ENCODE measurements at regions not wholly inside any gene's neighbourhood (a gene's known extent, or its start where the extent isn't known, plus 50 kb on each side); places are given as distances from the start of the nearest gene placed in this dataset.

DNA sequence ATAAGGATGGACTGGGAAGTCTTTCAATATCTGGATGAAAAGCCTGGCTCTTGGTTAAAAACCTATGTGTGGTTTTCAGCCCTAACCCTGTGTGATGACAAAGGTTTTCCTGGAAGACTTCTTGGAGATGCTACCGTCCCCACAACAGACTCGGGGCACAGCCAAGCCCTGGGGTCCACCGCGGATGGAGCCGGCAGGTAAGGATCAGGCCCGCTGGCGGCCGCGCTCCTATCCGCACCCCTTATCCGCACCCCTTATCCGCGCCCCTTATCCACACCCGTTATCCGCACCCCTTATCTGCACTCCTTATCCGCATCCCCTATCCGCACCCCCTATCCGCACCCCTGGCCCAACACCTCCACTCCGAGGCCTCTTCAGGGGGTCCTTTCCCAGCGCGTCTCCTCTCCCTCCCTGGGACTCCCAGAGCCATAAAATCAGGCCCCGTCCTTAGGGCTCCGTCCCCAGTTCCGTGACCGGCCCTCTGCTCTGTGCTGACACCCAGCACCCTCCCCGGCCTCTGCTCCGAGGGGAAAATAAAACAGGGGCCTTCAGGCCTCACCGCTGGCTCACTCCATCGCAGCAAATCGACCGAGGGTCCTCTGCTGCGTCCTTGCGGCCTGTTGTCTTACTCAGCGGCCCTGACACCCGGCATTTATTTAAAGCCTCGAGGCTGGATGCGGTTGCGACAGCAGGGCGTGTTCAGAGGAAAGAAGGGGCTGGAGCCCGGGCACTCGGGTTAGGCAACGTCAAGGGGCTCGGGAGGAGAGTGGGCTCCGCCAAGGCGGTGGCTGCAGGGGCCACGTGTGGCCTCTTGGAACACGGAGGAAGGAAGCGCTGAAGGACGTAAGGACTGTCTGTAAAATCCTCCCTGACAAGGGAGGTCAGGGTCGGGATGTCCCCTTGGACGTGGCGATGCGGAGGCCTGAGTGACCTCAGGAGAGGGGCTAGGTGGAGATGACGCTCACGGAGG lies 215.1 kb upstream of the ADARB2 start:
- Histone ChIP-seq H2BK120ac (ENCODE audit: low read depth, low read length, poor library complexity, severe bottlenecking) (no peak overlapping the region), H2BK12ac (ENCODE audit: insufficient read length, low read depth, low read length) (no peak overlapping the region), H3K56ac (ENCODE audit: insufficient read length, low read depth, low read length) (no peak overlapping the region), H3K9me3 (ENCODE audit: control insufficient read depth, low read depth, low read length) (no peaks in the 10 kb centered on the region), H3K79me2 (ENCODE audit: insufficient read depth, low read length) (no peaks in the 10 kb centered on the region), H3K23me2 (ENCODE audit: insufficient read length, low read depth, low read length, poor library complexity, severe bottlenecking) (no peaks in the 10 kb centered on the region), H4K91ac (ENCODE audit: insufficient read length, low read depth, low read length) (no peak overlapping the region), H3K9ac (ENCODE audit: extremely low read depth, insufficient read length, low read length) (no peak overlapping the region), H2BK20ac (ENCODE audit: low read depth, low read length, poor library complexity, severe bottlenecking) (no peak overlapping the region), H3K4me1 (ENCODE audit: insufficient read depth, low read length) (no peaks in the 10 kb centered on the region), H4K5ac (ENCODE audit: insufficient read length, low read depth, low read length) (no peak overlapping the region), H2BK5ac (ENCODE audit: insufficient read length, low read length) (no peak overlapping the region), H3K14ac (ENCODE audit: insufficient read depth, low read length) (no peak overlapping the region), H3K79me1 (ENCODE audit: insufficient read depth, low read depth, low read length, poor library complexity, severe bottlenecking) (no peaks in the 10 kb centered on the region), H3K27ac (ENCODE audit: insufficient read length, low read depth, low read length) (no peak overlapping the region), H3K4ac (ENCODE audit: low read depth, low read length) (no peak overlapping the region), H3T11ph (ENCODE audit: low read length) (no peak overlapping the region), H3K4me2 (ENCODE audit: insufficient read depth, insufficient read length, low read length) (no peak overlapping the region), H3K23ac (ENCODE audit: insufficient read length, low read depth, low read length) (no peak overlapping the region), H2AFZ (ENCODE audit: low read length) (no peak overlapping the region), H2BK15ac (ENCODE audit: low read depth, low read length) (no peak overlapping the region), H3K27me3 (ENCODE audit: insufficient read depth, low read length) (no peaks in the 10 kb centered on the region), H2AK5ac (ENCODE audit: insufficient read length, low read length) (no peak overlapping the region), H4K8ac (replicated peaks; ENCODE audit: insufficient read length, low read depth, low read length) (no peak overlapping the region), H3K18ac (ENCODE audit: insufficient read length, low read depth, low read length) (no peak overlapping the region), H4K20me1 (ENCODE audit: control insufficient read depth, insufficient read depth, insufficient read length) (no peaks in the 10 kb centered on the region)
- Mint-ChIP-seq H3K36me3 (ENCODE audit: insufficient read depth in 1 of 3, low read depth in 3 of 3) (no peaks in the 10 kb centered on the region), H3K9me3 (no peaks in the 10 kb centered on the region; a peak in 1 of 5 replicates), H3K27ac (peak overlapping the region in 1 of 3 experiments; percentile 34; a peak in 3 of 7 replicates), H3K4me3 (no peak overlapping the region), H3K27me3 (ENCODE audit: low read depth) (no peaks in the 10 kb centered on the region), H3K4me1 (peaks cover 6 to 8% of the 10 kb centered on the region in 2 experiments; a peak in 2 of 4 replicates)
- TF ChIP-seq, protein P1, sequence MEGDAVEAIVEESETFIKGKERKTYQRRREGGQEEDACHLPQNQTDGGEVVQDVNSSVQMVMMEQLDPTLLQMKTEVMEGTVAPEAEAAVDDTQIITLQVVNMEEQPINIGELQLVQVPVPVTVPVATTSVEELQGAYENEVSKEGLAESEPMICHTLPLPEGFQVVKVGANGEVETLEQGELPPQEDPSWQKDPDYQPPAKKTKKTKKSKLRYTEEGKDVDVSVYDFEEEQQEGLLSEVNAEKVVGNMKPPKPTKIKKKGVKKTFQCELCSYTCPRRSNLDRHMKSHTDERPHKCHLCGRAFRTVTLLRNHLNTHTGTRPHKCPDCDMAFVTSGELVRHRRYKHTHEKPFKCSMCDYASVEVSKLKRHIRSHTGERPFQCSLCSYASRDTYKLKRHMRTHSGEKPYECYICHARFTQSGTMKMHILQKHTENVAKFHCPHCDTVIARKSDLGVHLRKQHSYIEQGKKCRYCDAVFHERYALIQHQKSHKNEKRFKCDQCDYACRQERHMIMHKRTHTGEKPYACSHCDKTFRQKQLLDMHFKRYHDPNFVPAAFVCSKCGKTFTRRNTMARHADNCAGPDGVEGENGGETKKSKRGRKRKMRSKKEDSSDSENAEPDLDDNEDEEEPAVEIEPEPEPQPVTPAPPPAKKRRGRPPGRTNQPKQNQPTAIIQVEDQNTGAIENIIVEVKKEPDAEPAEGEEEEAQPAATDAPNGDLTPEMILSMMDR (conservative IDR thresholded peaks at IDR 0.05), result no peak
- no peak for DNase-seq
- no CpG with 5 or more reads among the region's 55 CpGs for WGBS (ENCODE audit: extremely low coverage, insufficient read length, low lambda C conversion rate)
